Astrocyte of the cerebellum (primary cell): ENCODE measurements at regions not wholly inside any gene's neighbourhood (a gene's known extent, or its start where the extent isn't known, plus 50 kb on each side); places are given as distances from the start of the nearest gene placed in this dataset.
A peak's percentile ranks its signal among the peaks of the same experiment; 100 is the strongest.

Experiments
- DNase-seq: peaks from one replicate; pipeline ENCODE4 v3.0.0-alpha.2; 2011; ENCODE audit warnings: low read depth
- H3K4me3 ChIP-seq: 2 replicates; pipeline ENCODE4 v1.5.1; 2011; ENCODE audit warnings: mild to moderate bottlenecking, low read depth, low read length, moderate library complexity
- in situ Hi-C: cut with HindIII; loops from 2 replicates; pipeline ENCODE4 v1.10.0; 2017; ENCODE audit warnings: low sequenced_read_pairs
- TF ChIP-seq, protein P1 (sequence below): IDR thresholded peaks from 2 replicates; pipeline ENCODE4 v1.5.1; 2012; ENCODE audit warnings: low read length, low read depth, moderate library complexity, mild to moderate bottlenecking; ENCODE audit errors: missing control alignments

DNA sequence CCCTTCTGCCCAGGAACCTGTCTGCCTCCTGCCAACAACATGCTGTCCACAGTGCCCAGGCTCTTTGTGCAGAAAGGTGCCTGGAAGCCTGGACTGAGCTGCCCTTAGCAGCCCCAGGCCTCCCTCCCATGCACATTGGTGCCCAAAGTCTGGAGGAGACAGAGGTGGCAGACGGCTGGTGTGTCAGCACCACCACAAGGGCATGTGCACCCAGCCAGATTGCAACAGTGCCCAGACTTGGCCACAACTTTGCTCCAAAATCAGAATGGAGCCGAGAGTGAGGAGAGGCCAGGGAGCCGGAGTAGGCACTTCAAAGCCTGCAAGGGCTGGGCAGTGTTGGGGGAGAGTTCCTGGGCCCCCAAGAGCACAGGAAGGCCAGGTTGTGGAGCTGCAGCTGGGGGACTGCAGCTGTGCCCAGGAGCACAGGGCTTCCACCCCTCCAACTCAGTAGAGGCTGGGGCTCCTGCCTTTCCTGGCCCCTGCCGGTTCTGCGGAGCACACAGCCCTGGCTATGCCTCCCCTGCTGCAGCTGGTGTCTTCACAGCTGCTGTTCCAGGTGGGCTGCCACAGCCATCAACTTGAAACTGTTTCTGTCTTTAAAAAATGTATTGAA lies 1255.8 kb downstream of the SLITRK5 start:
- no peak overlapping the region for H3K4me3 ChIP-seq
- no peak for DNase-seq
- in situ Hi-C loops = no loop called here
- TF ChIP-seq, protein P1, sequence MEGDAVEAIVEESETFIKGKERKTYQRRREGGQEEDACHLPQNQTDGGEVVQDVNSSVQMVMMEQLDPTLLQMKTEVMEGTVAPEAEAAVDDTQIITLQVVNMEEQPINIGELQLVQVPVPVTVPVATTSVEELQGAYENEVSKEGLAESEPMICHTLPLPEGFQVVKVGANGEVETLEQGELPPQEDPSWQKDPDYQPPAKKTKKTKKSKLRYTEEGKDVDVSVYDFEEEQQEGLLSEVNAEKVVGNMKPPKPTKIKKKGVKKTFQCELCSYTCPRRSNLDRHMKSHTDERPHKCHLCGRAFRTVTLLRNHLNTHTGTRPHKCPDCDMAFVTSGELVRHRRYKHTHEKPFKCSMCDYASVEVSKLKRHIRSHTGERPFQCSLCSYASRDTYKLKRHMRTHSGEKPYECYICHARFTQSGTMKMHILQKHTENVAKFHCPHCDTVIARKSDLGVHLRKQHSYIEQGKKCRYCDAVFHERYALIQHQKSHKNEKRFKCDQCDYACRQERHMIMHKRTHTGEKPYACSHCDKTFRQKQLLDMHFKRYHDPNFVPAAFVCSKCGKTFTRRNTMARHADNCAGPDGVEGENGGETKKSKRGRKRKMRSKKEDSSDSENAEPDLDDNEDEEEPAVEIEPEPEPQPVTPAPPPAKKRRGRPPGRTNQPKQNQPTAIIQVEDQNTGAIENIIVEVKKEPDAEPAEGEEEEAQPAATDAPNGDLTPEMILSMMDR = no peak

DNA sequence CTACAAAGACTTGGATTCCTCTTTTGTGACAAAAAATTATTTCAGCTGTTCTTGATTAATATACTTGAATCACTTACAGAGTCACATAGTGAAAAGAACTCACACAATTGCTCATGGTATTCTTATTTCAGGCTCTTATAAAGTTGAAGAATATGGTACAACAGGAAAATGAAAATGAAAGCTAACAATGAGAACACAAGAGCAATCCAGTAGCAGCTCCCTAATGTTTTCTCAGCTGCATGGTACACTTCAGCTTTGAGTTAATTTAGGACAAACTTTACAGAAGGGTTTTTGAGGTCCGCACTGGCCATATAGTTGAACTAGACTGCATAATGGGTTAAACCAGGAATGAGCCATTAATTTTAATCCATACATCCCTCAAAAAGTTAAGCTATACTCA lies 1261.8 kb downstream of the SLITRK5 start:
- TF ChIP-seq, protein P1 = no peak
- in situ Hi-C loops = no loop called here
- H3K4me3 ChIP-seq = no peak overlapping the region
- no peak for DNase-seq

DNA sequence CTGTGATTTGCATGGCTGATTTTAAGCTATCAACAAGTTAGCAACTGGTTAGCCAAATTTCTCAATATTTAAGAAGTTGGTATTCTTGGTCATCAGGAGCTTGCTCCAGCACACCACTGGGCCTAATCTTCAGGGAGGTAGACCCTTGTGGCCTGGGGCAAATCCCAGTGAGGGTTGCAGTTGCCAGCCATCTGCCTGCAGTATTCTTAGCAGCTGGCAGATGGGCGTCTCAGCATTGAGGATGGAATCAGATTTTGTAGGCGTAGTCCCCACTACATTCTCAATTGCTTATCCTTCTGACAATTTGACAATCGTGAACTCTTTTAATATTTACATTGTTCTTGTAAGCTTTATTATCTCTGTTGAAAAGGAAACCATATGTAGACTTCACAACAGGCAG lies 1266.2 kb downstream of the SLITRK5 start:
- TF ChIP-seq, protein P1 = no peak
- H3K4me3 ChIP-seq = no peak overlapping the region
- no peak for DNase-seq
- in situ Hi-C loops = no loop called here

DNA sequence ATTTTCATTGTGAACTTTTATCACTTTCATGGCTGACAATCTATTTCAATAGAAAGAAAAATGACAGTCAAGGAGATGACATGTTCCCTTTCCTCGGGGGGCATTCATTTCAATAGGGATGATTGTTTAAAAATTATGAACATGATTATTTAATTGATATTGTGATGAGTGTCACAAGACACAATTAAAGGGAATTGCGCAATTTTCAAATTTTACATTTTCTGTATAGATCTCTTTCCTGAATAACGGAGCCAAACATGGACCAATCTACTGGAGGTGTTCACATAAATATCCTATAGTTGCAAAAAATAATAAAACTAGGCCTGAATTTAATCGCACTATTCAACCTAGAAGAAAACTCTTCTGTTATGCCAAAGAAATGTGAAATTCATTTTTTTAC lies 1274.6 kb downstream of the SLITRK5 start:
- TF ChIP-seq, protein P1 = no peak
- no peak overlapping the region for H3K4me3 ChIP-seq
- in situ Hi-C loops = no loop called here
- DNase-seq = no peak

DNA sequence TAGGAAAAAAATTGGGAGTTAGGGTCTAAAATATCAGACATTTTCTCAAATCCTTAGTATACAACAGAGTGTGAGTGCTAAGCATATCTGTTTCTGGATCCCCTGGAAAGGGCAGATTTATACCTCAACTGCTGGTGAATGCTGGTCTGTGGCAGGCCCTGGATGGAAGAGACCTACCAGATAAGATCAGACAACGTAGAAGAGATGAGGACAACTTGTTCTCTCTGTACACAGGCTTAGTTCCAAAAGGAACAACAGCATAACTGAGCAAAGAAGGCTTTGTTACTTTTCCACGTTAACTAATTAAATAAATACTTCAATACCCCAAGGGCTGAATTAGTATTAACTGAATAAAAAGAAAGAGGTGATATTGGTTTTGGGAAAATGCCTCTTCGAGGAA lies 1277.3 kb downstream of the SLITRK5 start:
- H3K4me3 ChIP-seq = no peak overlapping the region
- in situ Hi-C loops = no loop called here
- TF ChIP-seq, protein P1 = no peak
- no peak for DNase-seq

DNA sequence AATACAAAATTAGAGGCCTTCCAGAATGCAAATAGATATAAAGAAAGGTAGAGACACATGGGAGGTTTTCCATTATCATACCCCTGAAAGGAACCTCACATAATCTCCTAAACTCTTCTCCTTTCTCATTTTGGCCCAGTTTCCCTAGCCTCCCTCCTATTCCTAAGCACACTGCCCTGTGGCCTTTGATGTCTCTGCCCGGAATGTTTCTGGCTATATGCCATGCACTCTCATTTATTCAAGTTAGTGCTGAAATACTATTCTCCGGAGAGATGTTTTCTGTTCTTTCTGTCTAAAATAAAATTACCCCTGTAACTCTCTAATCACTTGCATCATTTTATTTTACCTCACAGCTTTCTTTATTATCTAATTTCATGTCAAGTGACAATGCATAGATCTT lies 1287.7 kb downstream of the SLITRK5 start:
- TF ChIP-seq, protein P1 = no peak
- in situ Hi-C loops = no loop called here
- DNase-seq = peak; percentile 36
- H3K4me3 ChIP-seq = no peak overlapping the region
